Colonic mucosa (tissue), 4 donors: ENCODE measurements at regions not wholly inside any gene's neighbourhood (a gene's known extent, or its start where the extent isn't known, plus 50 kb on each side); places are given as distances from the start of the nearest gene placed in this dataset.

Experiments
- DNase-seq: peaks from one replicate; pipeline ENCODE4 v3.0.0-alpha.2; 2020
- H3K27ac ChIP-seq: fragments of 200-600 bp; one replicate; pipeline ENCODE4 v1.8.0; 2021
- H3K27me3 ChIP-seq: fragments of 200-600 bp; one replicate; pipeline ENCODE4 v1.8.0; 2021
- H3K36me3 ChIP-seq: fragments of 200-600 bp; one replicate; pipeline ENCODE4 v1.8.0; 2021
- H3K4me1 ChIP-seq: fragments of 200-600 bp; one replicate; pipeline ENCODE4 v1.8.0; 2021; ENCODE audit warnings: mild to moderate bottlenecking
- H3K4me3 ChIP-seq: fragments of 200-600 bp; one replicate; pipeline ENCODE4 v1.8.0; 2021
- H3K9ac ChIP-seq, 2 donors: one replicate each; pipeline ENCODE4 v1.7.0; 2013; ENCODE audit warnings: control low read depth in 2 of 2, low read depth in 2 of 2, low read length in 2 of 2
- H3K9me3 ChIP-seq: fragments of 200-600 bp; one replicate; pipeline ENCODE4 v1.8.0; 2021
- CTCF ChIP-seq: fragments of 200-600 bp; IDR thresholded peaks from one replicate; pipeline ENCODE4 v1.8.0; 2022; ENCODE audit warnings: antibody characterized with exemption, mild to moderate bottlenecking
- intact Hi-C: fragments of 100-400 bp; cut with DNase I; formaldehyde crosslinking; loops from one replicate; pipeline ENCODE4 v1.14.1; 2022
- donor health status: healthy.
- donor health status: DM: no; HTN: no; CAD: no.
- donor health status: DM: no; HTN: no; CAD: no.

- Histone ChIP-seq H3K4me1 (no peaks in the 10 kb centered on the region), H3K9ac (no peak overlapping the region), H3K4me3 (no peak overlapping the region), H3K27me3 (peaks cover 6% of the 10 kb centered on the region), H3K36me3 (no peaks in the 10 kb centered on the region), H3K9me3 (no peaks in the 10 kb centered on the region), H3K27ac (no peak overlapping the region)
- no peak for TF ChIP-seq CTCF
- no peak for DNase-seq
- intact Hi-C loops: no loop called here
Measured at GRCh38 chr10:104582602-104582951, 58.5 kb upstream of the SORCS3 start.

GRCh38 chr10:104582966-104583365 lies 58.1 kb upstream of the SORCS3 start:
- no peak for TF ChIP-seq CTCF
- DNase-seq: no peak
- no peak overlapping the region for H3K4me3 ChIP-seq
- no peak overlapping the region for H3K9ac ChIP-seq
- H3K9me3 ChIP-seq: no peaks in the 10 kb centered on the region
- peaks cover 6% of the 10 kb centered on the region for H3K27me3 ChIP-seq
- H3K36me3 ChIP-seq: no peaks in the 10 kb centered on the region
- no peak overlapping the region for H3K27ac ChIP-seq
- no peaks in the 10 kb centered on the region for H3K4me1 ChIP-seq
- intact Hi-C loops: no loop called here

- Histone ChIP-seq H3K9me3 (no peaks in the 10 kb centered on the region), H3K4me3 (no peak overlapping the region), H3K27ac (no peak overlapping the region), H3K27me3 (peaks cover 6% of the 10 kb centered on the region), H3K36me3 (no peaks in the 10 kb centered on the region), H3K4me1 (no peaks in the 10 kb centered on the region), H3K9ac (no peak overlapping the region)
- no peak for TF ChIP-seq CTCF
- DNase-seq: no peak
- intact Hi-C loops: no loop called here
Measured at GRCh38 chr10:104584541-104584940, 56.5 kb upstream of the SORCS3 start.

GRCh38 chr10:104587751-104588150 lies 53.3 kb upstream of the SORCS3 start:
- intact Hi-C loops: no loop called here

GRCh38 chr10:104589431-104589830 lies 51.7 kb upstream of the SORCS3 start:
- H3K9ac ChIP-seq: no peak overlapping the region
- intact Hi-C loops: no loop called here
- H3K4me3 ChIP-seq: no peak overlapping the region
- no peak for TF ChIP-seq CTCF
- no peak overlapping the region for H3K27ac ChIP-seq
- H3K9me3 ChIP-seq: no peaks in the 10 kb centered on the region
- H3K27me3 ChIP-seq: no peaks in the 10 kb centered on the region
- DNase-seq: no peak
- no peaks in the 10 kb centered on the region for H3K36me3 ChIP-seq
- no peaks in the 10 kb centered on the region for H3K4me1 ChIP-seq

More at GRCh38 chr10:104587751-104588150, 53.3 kb upstream of the SORCS3 start:
- Histone ChIP-seq H3K9ac (no peak overlapping the region), H3K9me3 (no peaks in the 10 kb centered on the region), H3K4me1 (no peaks in the 10 kb centered on the region), H3K27ac (no peak overlapping the region), H3K36me3 (no peaks in the 10 kb centered on the region), H3K27me3 (no peaks in the 10 kb centered on the region), H3K4me3 (no peak overlapping the region)
- no peak for DNase-seq
- no peak for TF ChIP-seq CTCF

- intact Hi-C loops: no loop called here
Measured at GRCh38 chr10:104589871-104590270, 51.2 kb upstream of the SORCS3 start.

More at GRCh38 chr10:104589871-104590270, 51.2 kb upstream of the SORCS3 start:
- Histone ChIP-seq H3K27me3 (no peaks in the 10 kb centered on the region), H3K4me3 (no peak overlapping the region), H3K36me3 (no peaks in the 10 kb centered on the region), H3K4me1 (no peaks in the 10 kb centered on the region), H3K9ac (no peak overlapping the region), H3K9me3 (no peaks in the 10 kb centered on the region), H3K27ac (no peak overlapping the region)
- DNase-seq: no peak
- no peak for TF ChIP-seq CTCF
